ENCODE measurements at regions not wholly inside any gene's neighbourhood (a gene's known extent, or its start where the extent isn't known, plus 50 kb on each side); places are given as distances from the start of the nearest gene placed in this dataset.

DNA sequence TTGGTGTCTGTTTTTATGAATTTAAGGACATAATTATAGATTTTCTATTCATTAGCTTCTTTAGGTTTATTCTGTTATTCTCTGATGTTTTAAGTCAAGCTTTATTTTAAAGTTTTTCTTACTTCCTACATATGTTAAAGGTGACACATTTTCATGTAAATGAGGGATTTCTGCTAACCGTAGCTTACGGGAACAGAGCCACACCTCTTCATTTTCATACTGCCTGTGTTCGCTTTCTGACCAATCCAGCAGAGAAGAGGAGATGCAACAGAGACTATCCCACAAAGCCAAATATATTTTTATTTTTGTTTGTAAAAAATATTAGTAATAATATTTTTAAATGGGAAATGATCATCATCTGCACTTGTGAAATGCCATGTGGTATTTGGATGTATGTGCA lies 774.1 kb downstream of the BRD1 start:
- TF ChIP-seq, protein P1, sequence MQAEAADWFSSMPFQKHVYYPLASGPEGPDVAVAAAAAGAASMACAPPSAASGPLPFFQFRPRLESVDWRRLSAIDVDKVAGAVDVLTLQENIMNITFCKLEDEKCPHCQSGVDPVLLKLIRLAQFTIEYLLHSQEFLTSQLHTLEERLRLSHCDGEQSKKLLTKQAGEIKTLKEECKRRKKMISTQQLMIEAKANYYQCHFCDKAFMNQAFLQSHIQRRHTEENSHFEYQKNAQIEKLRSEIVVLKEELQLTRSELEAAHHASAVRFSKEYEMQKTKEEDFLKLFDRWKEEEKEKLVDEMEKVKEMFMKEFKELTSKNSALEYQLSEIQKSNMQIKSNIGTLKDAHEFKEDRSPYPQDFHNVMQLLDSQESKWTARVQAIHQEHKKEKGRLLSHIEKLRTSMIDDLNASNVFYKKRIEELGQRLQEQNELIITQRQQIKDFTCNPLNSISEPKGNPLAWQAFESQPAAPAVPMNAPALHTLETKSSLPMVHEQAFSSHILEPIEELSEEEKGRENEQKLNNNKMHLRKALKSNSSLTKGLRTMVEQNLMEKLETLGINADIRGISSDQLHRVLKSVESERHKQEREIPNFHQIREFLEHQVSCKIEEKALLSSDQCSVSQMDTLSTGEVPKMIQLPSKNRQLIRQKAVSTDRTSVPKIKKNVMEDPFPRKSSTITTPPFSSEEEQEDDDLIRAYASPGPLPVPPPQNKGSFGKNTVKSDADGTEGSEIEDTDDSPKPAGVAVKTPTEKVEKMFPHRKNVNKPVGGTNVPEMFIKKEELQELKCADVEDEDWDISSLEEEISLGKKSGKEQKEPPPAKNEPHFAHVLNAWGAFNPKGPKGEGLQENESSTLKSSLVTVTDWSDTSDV (CRISPR knock-in tag; IDR thresholded peaks at IDR 0.05) = no peak
- TF ChIP-seq MLLT10 (CRISPR knock-in tag; IDR thresholded peaks at IDR 0.05) = no peak
- TF ChIP-seq, protein P2, sequence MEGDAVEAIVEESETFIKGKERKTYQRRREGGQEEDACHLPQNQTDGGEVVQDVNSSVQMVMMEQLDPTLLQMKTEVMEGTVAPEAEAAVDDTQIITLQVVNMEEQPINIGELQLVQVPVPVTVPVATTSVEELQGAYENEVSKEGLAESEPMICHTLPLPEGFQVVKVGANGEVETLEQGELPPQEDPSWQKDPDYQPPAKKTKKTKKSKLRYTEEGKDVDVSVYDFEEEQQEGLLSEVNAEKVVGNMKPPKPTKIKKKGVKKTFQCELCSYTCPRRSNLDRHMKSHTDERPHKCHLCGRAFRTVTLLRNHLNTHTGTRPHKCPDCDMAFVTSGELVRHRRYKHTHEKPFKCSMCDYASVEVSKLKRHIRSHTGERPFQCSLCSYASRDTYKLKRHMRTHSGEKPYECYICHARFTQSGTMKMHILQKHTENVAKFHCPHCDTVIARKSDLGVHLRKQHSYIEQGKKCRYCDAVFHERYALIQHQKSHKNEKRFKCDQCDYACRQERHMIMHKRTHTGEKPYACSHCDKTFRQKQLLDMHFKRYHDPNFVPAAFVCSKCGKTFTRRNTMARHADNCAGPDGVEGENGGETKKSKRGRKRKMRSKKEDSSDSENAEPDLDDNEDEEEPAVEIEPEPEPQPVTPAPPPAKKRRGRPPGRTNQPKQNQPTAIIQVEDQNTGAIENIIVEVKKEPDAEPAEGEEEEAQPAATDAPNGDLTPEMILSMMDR (CRISPR knock-in tag; IDR thresholded peaks at IDR 0.05) = no peak
- TF ChIP-seq ATF7-NPFF (CRISPR knock-in tag; IDR thresholded peaks at IDR 0.05; ENCODE audit: low read depth) = no peak
- TF ChIP-seq, protein P3, sequence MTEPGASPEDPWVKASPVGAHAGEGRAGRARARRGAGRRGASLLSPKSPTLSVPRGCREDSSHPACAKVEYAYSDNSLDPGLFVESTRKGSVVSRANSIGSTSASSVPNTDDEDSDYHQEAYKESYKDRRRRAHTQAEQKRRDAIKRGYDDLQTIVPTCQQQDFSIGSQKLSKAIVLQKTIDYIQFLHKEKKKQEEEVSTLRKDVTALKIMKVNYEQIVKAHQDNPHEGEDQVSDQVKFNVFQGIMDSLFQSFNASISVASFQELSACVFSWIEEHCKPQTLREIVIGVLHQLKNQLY (CRISPR knock-in tag; IDR thresholded peaks at IDR 0.05) = no peak
- TF ChIP-seq SRY (CRISPR knock-in tag; IDR thresholded peaks at IDR 0.05) = no peak
- TF ChIP-seq, protein P4, sequence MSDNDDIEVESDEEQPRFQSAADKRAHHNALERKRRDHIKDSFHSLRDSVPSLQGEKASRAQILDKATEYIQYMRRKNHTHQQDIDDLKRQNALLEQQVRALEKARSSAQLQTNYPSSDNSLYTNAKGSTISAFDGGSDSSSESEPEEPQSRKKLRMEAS (IDR thresholded peaks at IDR 0.05) = no peak
- TF ChIP-seq, protein P5, sequence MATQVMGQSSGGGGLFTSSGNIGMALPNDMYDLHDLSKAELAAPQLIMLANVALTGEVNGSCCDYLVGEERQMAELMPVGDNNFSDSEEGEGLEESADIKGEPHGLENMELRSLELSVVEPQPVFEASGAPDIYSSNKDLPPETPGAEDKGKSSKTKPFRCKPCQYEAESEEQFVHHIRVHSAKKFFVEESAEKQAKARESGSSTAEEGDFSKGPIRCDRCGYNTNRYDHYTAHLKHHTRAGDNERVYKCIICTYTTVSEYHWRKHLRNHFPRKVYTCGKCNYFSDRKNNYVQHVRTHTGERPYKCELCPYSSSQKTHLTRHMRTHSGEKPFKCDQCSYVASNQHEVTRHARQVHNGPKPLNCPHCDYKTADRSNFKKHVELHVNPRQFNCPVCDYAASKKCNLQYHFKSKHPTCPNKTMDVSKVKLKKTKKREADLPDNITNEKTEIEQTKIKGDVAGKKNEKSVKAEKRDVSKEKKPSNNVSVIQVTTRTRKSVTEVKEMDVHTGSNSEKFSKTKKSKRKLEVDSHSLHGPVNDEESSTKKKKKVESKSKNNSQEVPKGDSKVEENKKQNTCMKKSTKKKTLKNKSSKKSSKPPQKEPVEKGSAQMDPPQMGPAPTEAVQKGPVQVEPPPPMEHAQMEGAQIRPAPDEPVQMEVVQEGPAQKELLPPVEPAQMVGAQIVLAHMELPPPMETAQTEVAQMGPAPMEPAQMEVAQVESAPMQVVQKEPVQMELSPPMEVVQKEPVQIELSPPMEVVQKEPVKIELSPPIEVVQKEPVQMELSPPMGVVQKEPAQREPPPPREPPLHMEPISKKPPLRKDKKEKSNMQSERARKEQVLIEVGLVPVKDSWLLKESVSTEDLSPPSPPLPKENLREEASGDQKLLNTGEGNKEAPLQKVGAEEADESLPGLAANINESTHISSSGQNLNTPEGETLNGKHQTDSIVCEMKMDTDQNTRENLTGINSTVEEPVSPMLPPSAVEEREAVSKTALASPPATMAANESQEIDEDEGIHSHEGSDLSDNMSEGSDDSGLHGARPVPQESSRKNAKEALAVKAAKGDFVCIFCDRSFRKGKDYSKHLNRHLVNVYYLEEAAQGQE (IDR thresholded peaks at IDR 0.05; ENCODE audit: borderline replicate concordance in 1 of 2, low read depth in 1 of 2, low read length in 2 of 2) = no peak
- TF ChIP-seq CHD2 (IDR thresholded peaks at IDR 0.05; ENCODE audit: low read depth, low read length) = no peak
- no peak for TF ChIP-seq RFX5 (IDR thresholded peaks at IDR 0.05; ENCODE audit: low read depth, low read length)
- no peak for TF ChIP-seq ZKSCAN8 (CRISPR knock-in tag; IDR thresholded peaks at IDR 0.05; ENCODE audit: borderline replicate concordance)
- no peak for TF ChIP-seq NCOA1 (CRISPR knock-in tag; IDR thresholded peaks at IDR 0.05)

Measured in HepG2 (cell line).